Kidney (tissue), 13 donors: ENCODE measurements at regions not wholly inside any gene's neighbourhood (a gene's known extent, or its start where the extent isn't known, plus 50 kb on each side); places are given as distances from the start of the nearest gene placed in this dataset.

ENCODE experiments used
- DNase-seq, 5 donors: peaks; one replicate each; pipeline ENCODE4 v3.0.0-alpha.2; 2013 to 2020
- FAIRE-seq: peaks from 2 replicates; lab custom pipeline; 2012; peaks lifted over from hg19 to GRCh38; lab: Jason Lieb, UNC
- H3K27ac ChIP-seq, 2 donors: one replicate each; pipeline ENCODE4 v1.7.0; 2013; ENCODE audit warnings: low read depth in 2 of 2, low read length in 2 of 2, inconsistent platforms in 1 of 2
- H3K27me3 ChIP-seq: one replicate; pipeline ENCODE4 v1.7.1; 2013; ENCODE audit warnings: low read length, inconsistent platforms; ENCODE audit not compliant: control insufficient read depth, insufficient read depth
- H3K36me3 ChIP-seq, 3 donors: one replicate each; pipeline versions ENCODE4 v1.7.0 to v1.7.1; 2013; ENCODE audit warnings: low read length in 3 of 3, control low read depth in 1 of 3, inconsistent platforms in 1 of 3; ENCODE audit not compliant: insufficient read depth in 3 of 3, control insufficient read depth in 2 of 3
- H3K4me1 ChIP-seq, 3 donors: one replicate each; pipeline versions ENCODE4 v1.7.0 to v1.7.1; 2013; ENCODE audit warnings: low read length in 3 of 3, inconsistent platforms in 1 of 3, low read depth in 1 of 3; ENCODE audit not compliant: control insufficient read depth in 2 of 3, insufficient read depth in 2 of 3
- H3K4me3 ChIP-seq, 3 donors: one replicate each; pipeline versions ENCODE4 v1.7.0 to v1.8.1; 2013; ENCODE audit warnings: low read length in 3 of 3, control low read depth in 1 of 3, inconsistent platforms in 1 of 3
- H3K9ac ChIP-seq, 3 donors: one replicate each; pipeline versions ENCODE4 v1.7.0 to v1.7.1; 2013; ENCODE audit warnings: low read length in 3 of 3, control low read depth in 1 of 3, inconsistent platforms in 1 of 3
- H3K9me3 ChIP-seq, 3 donors: one replicate each; pipeline versions ENCODE4 v1.7.0 to v1.7.1; 2013; ENCODE audit warnings: low read length in 3 of 3, control low read depth in 1 of 3, inconsistent platforms in 1 of 3; ENCODE audit not compliant: control insufficient read depth in 2 of 3, insufficient read depth in 1 of 3
- intact Hi-C: fragments of 100-400 bp; cut with DNase I; formaldehyde crosslinking; loops from one replicate; pipeline ENCODE4 v1.11.1; 2022
- TF ChIP-seq, protein P1 (sequence below): IDR thresholded peaks from 3 replicates; pipeline ENCODE4 v1.5.1; 2012; ENCODE audit warnings: mild to moderate bottlenecking, moderate library complexity, borderline replicate concordance; ENCODE audit not compliant: insufficient read depth; ENCODE audit errors: extremely low read depth
- donor health status: control.
- donor health status: control.
- donor health status: control.
- donor health status: control.
- donor health status: control.
- donor health status: DM: yes; HTN: yes; CAD: no.
- donor health status: Normal renal cell carcinoma (clear cell type).

DNA sequence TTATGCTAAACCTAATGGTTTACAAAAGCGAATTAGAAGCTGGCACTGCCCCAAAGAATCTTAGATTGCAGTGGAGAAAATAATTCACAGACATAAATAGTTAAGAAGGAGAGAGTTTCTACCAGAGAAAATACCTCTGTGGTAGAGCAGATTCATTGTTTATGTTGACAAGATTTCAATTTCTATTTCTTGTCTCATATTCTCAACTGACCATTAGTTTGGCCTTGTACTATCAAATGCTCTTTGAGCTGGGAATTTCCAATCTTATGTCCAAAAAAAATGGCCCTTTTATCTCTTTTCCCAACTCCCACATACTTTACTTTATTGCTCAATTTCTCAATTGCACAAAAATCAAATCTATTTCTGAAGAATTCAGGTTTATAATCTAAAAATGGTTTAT lies 804.1 kb upstream of the CITED2 start:
- no peak overlapping the region for H3K4me3 ChIP-seq
- no peaks in the 10 kb centered on the region for H3K27me3 ChIP-seq
- intact Hi-C loops = no loop called here
- FAIRE-seq (no peak), DNase-seq (no peak)
- H3K27ac ChIP-seq = no peak overlapping the region
- TF ChIP-seq, protein P1, sequence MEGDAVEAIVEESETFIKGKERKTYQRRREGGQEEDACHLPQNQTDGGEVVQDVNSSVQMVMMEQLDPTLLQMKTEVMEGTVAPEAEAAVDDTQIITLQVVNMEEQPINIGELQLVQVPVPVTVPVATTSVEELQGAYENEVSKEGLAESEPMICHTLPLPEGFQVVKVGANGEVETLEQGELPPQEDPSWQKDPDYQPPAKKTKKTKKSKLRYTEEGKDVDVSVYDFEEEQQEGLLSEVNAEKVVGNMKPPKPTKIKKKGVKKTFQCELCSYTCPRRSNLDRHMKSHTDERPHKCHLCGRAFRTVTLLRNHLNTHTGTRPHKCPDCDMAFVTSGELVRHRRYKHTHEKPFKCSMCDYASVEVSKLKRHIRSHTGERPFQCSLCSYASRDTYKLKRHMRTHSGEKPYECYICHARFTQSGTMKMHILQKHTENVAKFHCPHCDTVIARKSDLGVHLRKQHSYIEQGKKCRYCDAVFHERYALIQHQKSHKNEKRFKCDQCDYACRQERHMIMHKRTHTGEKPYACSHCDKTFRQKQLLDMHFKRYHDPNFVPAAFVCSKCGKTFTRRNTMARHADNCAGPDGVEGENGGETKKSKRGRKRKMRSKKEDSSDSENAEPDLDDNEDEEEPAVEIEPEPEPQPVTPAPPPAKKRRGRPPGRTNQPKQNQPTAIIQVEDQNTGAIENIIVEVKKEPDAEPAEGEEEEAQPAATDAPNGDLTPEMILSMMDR = no peak
- no peaks in the 10 kb centered on the region for H3K9me3 ChIP-seq
- no peaks in the 10 kb centered on the region for H3K4me1 ChIP-seq
- no peak overlapping the region for H3K9ac ChIP-seq
- no peaks in the 10 kb centered on the region for H3K36me3 ChIP-seq

DNA sequence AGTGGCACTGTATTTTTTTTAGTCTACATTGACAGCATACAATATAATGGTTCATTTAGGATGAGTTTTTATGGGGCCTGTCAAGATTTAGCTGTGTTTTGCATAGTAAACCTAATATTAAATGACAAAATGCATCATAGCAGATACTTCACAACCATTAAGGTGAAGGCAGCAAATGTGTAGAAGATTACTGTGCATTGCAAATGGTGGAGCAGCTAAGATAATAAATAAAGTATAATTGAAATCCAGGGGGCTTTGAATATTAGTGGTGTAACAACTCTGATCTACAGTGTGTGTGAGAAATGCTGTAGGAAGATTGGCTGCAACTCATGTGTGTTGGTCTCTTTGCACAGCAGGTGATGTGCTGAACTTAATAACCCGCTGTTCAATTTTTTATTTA lies 801.9 kb upstream of the CITED2 start:
- Histone ChIP-seq H3K36me3 (no peaks in the 10 kb centered on the region), H3K4me3 (no peak overlapping the region), H3K27me3 (no peaks in the 10 kb centered on the region), H3K4me1 (no peaks in the 10 kb centered on the region), H3K9me3 (no peaks in the 10 kb centered on the region), H3K27ac (no peak overlapping the region), H3K9ac (no peak overlapping the region)
- no peak for DNase-seq
- TF ChIP-seq, protein P1 = no peak
- FAIRE-seq = no peak
- intact Hi-C loops = no loop called here

DNA sequence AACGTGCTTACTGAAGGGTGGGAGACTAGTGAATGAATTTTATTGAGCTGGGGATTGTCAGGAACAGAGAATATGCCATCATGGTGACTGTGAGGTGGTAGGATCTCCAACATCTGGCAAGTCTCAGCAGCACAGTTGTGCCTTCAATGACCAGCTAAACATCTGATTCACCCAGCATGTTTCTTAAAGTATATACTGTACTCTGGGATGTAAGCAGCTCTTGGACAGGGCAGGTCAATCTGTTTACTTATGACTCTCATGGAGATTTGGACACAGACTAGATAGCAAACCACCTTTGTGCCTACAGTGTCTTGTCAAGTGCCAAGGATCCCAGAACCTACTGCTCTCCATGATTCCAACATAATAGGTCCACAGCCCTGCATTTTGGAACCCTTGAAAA lies 801.0 kb upstream of the CITED2 start:
- Histone ChIP-seq H3K9ac (no peak overlapping the region), H3K27me3 (no peaks in the 10 kb centered on the region), H3K27ac (no peak overlapping the region), H3K9me3 (no peaks in the 10 kb centered on the region), H3K4me1 (no peaks in the 10 kb centered on the region), H3K4me3 (no peak overlapping the region), H3K36me3 (no peaks in the 10 kb centered on the region)
- FAIRE-seq (no peak), DNase-seq (no peak)
- intact Hi-C loops = no loop called here
- TF ChIP-seq, protein P1 = no peak

DNA sequence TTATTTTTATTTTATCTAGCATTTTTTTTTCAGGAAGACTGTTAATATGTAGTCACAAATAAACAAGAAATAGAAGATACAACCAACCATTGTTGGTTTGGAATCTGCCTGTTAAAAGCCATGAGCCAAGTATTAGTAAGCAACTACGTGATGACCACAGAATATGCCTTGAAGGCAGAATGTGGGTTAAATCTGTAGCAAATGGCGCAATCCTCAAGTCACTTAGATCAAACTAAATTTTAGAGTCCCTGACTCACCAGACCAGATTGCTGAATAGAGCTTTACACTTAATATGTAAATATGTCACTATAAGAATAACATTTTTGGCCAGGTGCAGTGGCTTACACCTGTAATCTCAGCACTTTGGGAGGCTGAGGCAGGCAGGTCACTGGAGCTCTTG lies 800.1 kb upstream of the CITED2 start:
- Histone ChIP-seq H3K36me3 (no peaks in the 10 kb centered on the region), H3K27me3 (no peaks in the 10 kb centered on the region), H3K9me3 (no peaks in the 10 kb centered on the region), H3K9ac (no peak overlapping the region), H3K27ac (no peak overlapping the region), H3K4me3 (no peak overlapping the region), H3K4me1 (no peaks in the 10 kb centered on the region)
- FAIRE-seq = no peak
- DNase-seq = no peak
- intact Hi-C loops = no loop called here
- TF ChIP-seq, protein P1 = no peak
